Loucy (cell line): ENCODE measurements at regions not wholly inside any gene's neighbourhood (a gene's known extent, or its start where the extent isn't known, plus 50 kb on each side); places are given as distances from the start of the nearest gene placed in this dataset.

ENCODE experiments used
- CTCF ChIP-seq: fragments of 200-600 bp; sonication (generic); conservative IDR thresholded peaks from 2 replicates; pipeline ENCODE4 v1.5.1; 2014; ENCODE audit warnings: mild to moderate bottlenecking, antibody characterized with exemption, low read length
- EZH2phosphoT487 ChIP-seq: fragments of 200-600 bp; IDR thresholded peaks from 2 replicates; pipeline ENCODE4 v1.6.1; 2018; ENCODE audit warnings: antibody characterized with exemption, mild to moderate bottlenecking, moderate library complexity, borderline replicate concordance

- TF ChIP-seq CTCF (no peak), EZH2phosphoT487 (no peak)
Observed at GRCh38 chr14:101354726-101355125, 206.6 kb upstream of the DIO3 start.
